SK-N-MC (cell line): ENCODE measurements at regions not wholly inside any gene's neighbourhood (a gene's known extent, or its start where the extent isn't known, plus 50 kb on each side); places are given as distances from the start of the nearest gene placed in this dataset.

Experiments used
- DNase-seq: peaks from one replicate; pipeline ENCODE4 v3.0.0-alpha.2; 2011; ENCODE audit warnings: low read depth, low spot score
- H3K27ac ChIP-seq: fragments of 200-600 bp; sonication (generic); 2 replicates; pipeline ENCODE4 v1.5.1; 2016; ENCODE audit warnings: mixed run types
- H3K36me3 ChIP-seq: fragments of 200-600 bp; sonication (generic); 2 replicates; pipeline ENCODE4 v1.6.1; 2017; ENCODE audit warnings: antibody characterized with exemption, low read length, mixed read lengths; ENCODE audit not compliant: insufficient read depth
- H3K4me3 ChIP-seq: fragments of 200-600 bp; sonication (generic); 2 replicates; pipeline ENCODE4 v1.5.1; 2016
- H3K9ac ChIP-seq: fragments of 200-600 bp; sonication (generic); 2 replicates; pipeline ENCODE4 v1.8.0; 2017; ENCODE audit warnings: mixed run types, mixed read lengths; ENCODE audit not compliant: insufficient read length
- H3K9me3 ChIP-seq: fragments of 200-600 bp; sonication (generic); 2 replicates; pipeline ENCODE4 v1.6.1; 2017; ENCODE audit warnings: low read depth, mild to moderate bottlenecking, antibody characterized with exemption, low read length, moderate library complexity, mixed read lengths
- EZH2 ChIP-seq: fragments of 200-600 bp; sonication (generic); IDR thresholded peaks from one replicate; pipeline ENCODE4 v1.6.1; 2017; ENCODE audit warnings: antibody characterized with exemption
- FOXP2 ChIP-seq: optimal IDR thresholded peaks from 2 replicates; pipeline ENCODE3; 2011; ENCODE audit warnings: mild to moderate bottlenecking, moderate library complexity; ENCODE audit not compliant: insufficient read depth; ENCODE audit errors: extremely low read length, control extremely low read depth
- POLR2AphosphoS5 ChIP-seq: IDR thresholded peaks from 2 replicates; pipeline ENCODE4 v1.6.1; 2012; ENCODE audit warnings: mild to moderate bottlenecking, low read depth, low read length, borderline replicate concordance

- Histone ChIP-seq H3K9me3 (no peaks in the 10 kb centered on the region), H3K9ac (no peak overlapping the region), H3K4me3 (no peak overlapping the region), H3K27ac (no peak overlapping the region), H3K36me3 (no peaks in the 10 kb centered on the region)
- no peak for DNase-seq
- TF ChIP-seq EZH2, result no peak
- TF ChIP-seq FOXP2, result no peak
- TF ChIP-seq POLR2AphosphoS5, result no peak
Observed at GRCh38 chr12:65690477-65690876, 133.8 kb upstream of the HMGA2 start.

DNA sequence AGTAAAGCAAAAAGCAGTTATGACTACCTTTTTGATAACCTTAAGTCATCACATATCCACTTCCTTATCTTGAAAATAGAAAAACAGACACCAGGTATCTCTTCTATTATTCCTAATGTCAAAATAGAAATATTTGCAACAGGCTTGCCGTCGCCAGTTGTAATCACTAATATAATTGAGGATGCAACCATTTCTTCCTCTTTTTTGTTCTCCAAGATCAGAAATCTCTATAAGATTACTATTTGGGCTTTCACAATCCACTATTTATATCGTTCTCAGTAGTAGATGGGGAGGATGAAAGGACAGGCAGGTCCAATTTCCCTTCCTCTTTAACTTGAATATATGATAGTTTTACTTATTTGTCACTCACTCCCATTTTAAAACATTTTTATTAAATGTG lies 130.2 kb upstream of the HMGA2 start:
- Histone ChIP-seq H3K9ac (no peak overlapping the region), H3K4me3 (no peak overlapping the region), H3K27ac (no peak overlapping the region), H3K36me3 (no peaks in the 10 kb centered on the region), H3K9me3 (no peaks in the 10 kb centered on the region)
- no peak for TF ChIP-seq POLR2AphosphoS5
- no peak for TF ChIP-seq EZH2
- no peak for TF ChIP-seq FOXP2
- DNase-seq, result no peak

DNA sequence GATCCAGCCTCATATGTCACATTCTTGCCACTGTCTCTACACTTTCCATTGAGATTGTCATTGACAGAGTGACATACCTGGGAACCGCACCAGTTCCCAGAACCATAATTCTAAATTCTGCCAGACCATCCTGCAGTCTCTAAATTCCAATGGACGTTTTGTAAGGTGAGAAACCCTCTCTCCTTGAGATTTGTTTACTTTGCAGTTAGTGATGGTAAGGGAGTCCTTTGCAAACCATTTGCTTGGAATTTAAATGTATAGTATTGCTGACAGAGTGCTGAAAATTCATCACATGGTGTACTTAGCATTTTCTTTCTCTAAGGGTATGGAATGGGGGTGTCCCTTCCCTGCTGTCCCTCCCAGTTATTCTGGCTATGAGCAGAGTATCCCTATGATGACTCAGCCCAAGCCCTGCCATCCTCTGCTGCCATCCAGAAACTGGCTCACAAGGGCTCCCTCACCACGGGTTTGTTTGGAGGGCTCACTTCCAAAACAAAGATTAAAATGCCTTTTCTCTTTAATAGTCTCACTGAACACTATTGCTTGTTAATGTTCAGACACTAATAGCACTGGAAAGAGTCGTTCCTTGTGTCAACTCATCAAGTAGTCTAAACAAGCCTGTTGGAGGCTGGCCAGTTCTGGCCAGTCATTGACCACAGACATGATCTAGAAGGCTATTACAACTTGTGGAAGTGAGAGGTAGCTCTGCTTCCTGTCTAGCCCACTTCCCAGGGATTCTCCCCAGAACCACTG lies 129.0 kb upstream of the HMGA2 start:
- no peak overlapping the region for H3K27ac ChIP-seq
- no peaks in the 10 kb centered on the region for H3K9me3 ChIP-seq
- H3K9ac ChIP-seq, result no peak overlapping the region
- TF ChIP-seq POLR2AphosphoS5 (no peak), EZH2 (no peak), FOXP2 (no peak)
- DNase-seq, result no peak
- H3K36me3 ChIP-seq, result no peaks in the 10 kb centered on the region
- H3K4me3 ChIP-seq, result no peak overlapping the region

GRCh38 chr12:65696227-65696626 lies 128.1 kb upstream of the HMGA2 start:
- H3K9ac ChIP-seq, result no peak overlapping the region
- no peak overlapping the region for H3K27ac ChIP-seq
- no peak for DNase-seq
- no peaks in the 10 kb centered on the region for H3K36me3 ChIP-seq
- no peak overlapping the region for H3K4me3 ChIP-seq
- TF ChIP-seq EZH2 (no peak), FOXP2 (no peak), POLR2AphosphoS5 (no peak)
- H3K9me3 ChIP-seq, result no peaks in the 10 kb centered on the region

GRCh38 chr12:65699251-65699650 lies 125.0 kb upstream of the HMGA2 start:
- Histone ChIP-seq H3K9ac (no peak overlapping the region), H3K27ac (no peak overlapping the region), H3K36me3 (no peaks in the 10 kb centered on the region), H3K9me3 (no peaks in the 10 kb centered on the region), H3K4me3 (no peak overlapping the region)
- TF ChIP-seq FOXP2 (no peak), POLR2AphosphoS5 (no peak), EZH2 (no peak)
- no peak for DNase-seq

DNA sequence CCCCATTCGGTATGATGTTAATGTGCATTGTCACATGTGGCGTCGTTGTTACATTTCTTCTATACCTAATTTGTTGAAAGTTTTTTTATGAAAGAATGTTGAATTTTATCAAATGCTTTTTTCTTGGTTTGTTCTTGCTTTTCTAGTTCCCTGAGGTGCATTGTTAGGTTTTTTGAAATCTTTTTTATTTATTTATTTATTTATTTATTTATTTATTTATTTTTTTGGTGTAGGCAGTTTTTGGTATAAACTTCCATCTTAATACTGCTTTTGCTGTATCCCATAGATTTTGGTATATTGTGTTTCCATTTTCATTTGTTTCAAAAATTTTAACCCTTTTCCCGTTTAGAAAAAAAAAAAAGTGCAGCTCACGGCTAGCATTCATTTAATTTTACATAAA lies 121.1 kb upstream of the HMGA2 start:
- H3K27ac ChIP-seq, result no peak overlapping the region
- TF ChIP-seq EZH2 (no peak), FOXP2 (no peak), POLR2AphosphoS5 (no peak)
- H3K4me3 ChIP-seq, result no peak overlapping the region
- H3K36me3 ChIP-seq, result no peaks in the 10 kb centered on the region
- no peak overlapping the region for H3K9ac ChIP-seq
- no peak for DNase-seq
- H3K9me3 ChIP-seq, result peaks cover 5% of the 10 kb centered on the region; the same call in 1 of the 2 replicates

DNA sequence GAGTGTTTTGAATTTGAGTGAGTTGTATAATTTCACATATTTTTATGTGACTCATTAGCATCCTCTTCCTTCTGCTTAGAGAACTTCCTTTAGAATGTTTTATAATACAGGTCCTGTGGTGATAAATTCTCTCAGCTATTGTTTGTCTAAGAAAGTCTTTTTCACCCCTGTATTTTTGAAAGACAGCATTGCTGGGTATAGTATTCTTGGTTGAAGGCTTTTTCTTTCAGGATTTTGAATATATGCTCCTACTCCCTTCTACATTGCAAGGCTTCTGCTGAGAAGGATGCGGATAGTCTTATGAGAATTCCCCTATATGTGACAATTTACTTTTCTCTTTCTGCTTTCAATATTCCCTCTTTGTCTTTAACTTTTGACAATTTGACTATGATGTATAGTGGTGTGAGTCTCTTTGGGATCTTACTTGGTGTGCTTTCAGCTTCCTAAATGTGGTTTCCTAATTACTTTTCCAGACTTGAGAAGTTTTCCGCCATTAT lies 118.9 kb upstream of the HMGA2 start:
- no peak overlapping the region for H3K27ac ChIP-seq
- H3K4me3 ChIP-seq, result no peak overlapping the region
- H3K36me3 ChIP-seq, result no peaks in the 10 kb centered on the region
- TF ChIP-seq EZH2, result no peak
- TF ChIP-seq POLR2AphosphoS5, result no peak
- TF ChIP-seq FOXP2, result no peak
- no peak overlapping the region for H3K9ac ChIP-seq
- peaks cover 5% of the 10 kb centered on the region; the same call in 1 of the 2 replicates for H3K9me3 ChIP-seq
- DNase-seq, result no peak

DNA sequence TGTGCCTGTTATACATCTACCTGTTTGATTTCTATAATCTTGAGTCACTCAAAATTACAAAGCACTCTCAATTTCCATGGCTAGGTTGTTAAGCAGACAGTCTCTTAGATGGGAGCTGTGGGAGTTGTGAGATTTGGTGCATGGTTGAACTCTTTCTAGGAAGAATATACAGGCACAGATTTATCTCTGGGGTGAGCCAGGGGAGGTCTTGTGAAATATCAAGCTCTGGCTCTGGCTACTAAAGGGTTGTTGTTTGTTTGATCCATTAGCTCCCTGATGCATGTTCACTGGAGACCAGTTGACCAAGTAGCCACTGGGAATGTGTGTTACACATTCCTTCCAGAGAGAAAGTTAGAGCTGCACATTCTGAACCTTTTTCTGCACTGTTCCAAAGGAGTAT lies 117.2 kb upstream of the HMGA2 start:
- H3K9me3 ChIP-seq, result peaks cover 5% of the 10 kb centered on the region; the same call in 1 of the 2 replicates
- no peak overlapping the region for H3K27ac ChIP-seq
- H3K9ac ChIP-seq, result no peak overlapping the region
- H3K4me3 ChIP-seq, result no peak overlapping the region
- no peak for TF ChIP-seq EZH2
- TF ChIP-seq POLR2AphosphoS5, result no peak
- TF ChIP-seq FOXP2, result no peak
- no peaks in the 10 kb centered on the region for H3K36me3 ChIP-seq
- DNase-seq, result no peak
